ENCODE measurements at regions not wholly inside any gene's neighbourhood (a gene's known extent, or its start where the extent isn't known, plus 50 kb on each side); places are given as distances from the start of the nearest gene placed in this dataset.

DNA sequence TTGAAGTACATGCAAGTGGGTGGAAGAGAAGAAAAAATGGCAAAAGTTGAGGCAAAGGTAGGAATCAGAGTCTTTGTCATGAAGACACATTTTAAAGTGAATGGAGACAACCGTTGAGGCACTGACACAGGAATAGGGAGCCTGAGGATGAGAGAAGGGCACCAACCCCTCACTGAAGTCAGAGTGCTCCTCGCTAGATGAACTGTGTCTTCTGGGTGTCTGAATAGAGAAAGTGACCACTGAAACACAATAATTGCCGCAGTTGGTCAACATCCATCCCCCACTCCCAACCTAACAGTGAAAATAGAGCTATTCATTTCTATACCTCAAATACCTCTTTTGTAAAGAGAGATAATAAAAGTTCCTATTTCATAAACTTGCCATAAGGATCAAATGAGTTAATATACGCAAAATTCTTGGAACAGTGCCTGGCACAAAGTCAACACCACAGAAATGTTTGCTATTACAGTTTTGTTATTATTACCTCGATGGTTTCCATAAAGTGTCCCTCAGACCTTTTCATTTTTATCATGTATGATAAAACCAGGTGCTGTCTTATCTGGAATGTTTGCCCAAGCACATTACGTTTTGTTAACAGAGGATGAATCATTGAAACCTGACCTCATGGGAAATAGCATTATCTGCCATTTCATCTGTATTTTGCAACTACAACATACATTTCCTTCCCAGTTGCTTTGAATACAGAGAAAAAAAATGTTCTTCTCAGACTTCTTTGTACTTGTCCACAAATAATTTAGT lies 61.8 kb upstream of the SP4 start:
- TF ChIP-seq EP300 (IDR thresholded peaks at IDR 0.05; ENCODE audit: borderline replicate concordance) (no peak), RAD21 (IDR thresholded peaks at IDR 0.05; ENCODE audit: low read depth) (no peak), TAF1 (IDR thresholded peaks at IDR 0.05; ENCODE audit: low read depth) (no peak), CEBPB (IDR thresholded peaks at IDR 0.05) (0 out of 2 replicates have a peak, but pooled peaks have one; percentile 13), CREB1 (IDR thresholded peaks at IDR 0.05; ENCODE audit: low read depth) (no peak)
- TF ChIP-seq, protein P1, sequence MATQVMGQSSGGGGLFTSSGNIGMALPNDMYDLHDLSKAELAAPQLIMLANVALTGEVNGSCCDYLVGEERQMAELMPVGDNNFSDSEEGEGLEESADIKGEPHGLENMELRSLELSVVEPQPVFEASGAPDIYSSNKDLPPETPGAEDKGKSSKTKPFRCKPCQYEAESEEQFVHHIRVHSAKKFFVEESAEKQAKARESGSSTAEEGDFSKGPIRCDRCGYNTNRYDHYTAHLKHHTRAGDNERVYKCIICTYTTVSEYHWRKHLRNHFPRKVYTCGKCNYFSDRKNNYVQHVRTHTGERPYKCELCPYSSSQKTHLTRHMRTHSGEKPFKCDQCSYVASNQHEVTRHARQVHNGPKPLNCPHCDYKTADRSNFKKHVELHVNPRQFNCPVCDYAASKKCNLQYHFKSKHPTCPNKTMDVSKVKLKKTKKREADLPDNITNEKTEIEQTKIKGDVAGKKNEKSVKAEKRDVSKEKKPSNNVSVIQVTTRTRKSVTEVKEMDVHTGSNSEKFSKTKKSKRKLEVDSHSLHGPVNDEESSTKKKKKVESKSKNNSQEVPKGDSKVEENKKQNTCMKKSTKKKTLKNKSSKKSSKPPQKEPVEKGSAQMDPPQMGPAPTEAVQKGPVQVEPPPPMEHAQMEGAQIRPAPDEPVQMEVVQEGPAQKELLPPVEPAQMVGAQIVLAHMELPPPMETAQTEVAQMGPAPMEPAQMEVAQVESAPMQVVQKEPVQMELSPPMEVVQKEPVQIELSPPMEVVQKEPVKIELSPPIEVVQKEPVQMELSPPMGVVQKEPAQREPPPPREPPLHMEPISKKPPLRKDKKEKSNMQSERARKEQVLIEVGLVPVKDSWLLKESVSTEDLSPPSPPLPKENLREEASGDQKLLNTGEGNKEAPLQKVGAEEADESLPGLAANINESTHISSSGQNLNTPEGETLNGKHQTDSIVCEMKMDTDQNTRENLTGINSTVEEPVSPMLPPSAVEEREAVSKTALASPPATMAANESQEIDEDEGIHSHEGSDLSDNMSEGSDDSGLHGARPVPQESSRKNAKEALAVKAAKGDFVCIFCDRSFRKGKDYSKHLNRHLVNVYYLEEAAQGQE (IDR thresholded peaks at IDR 0.05; ENCODE audit: low read depth), result no peak
